ENCODE measurements at regions not wholly inside any gene's neighbourhood (a gene's known extent, or its start where the extent isn't known, plus 50 kb on each side); places are given as distances from the start of the nearest gene placed in this dataset.

DNA sequence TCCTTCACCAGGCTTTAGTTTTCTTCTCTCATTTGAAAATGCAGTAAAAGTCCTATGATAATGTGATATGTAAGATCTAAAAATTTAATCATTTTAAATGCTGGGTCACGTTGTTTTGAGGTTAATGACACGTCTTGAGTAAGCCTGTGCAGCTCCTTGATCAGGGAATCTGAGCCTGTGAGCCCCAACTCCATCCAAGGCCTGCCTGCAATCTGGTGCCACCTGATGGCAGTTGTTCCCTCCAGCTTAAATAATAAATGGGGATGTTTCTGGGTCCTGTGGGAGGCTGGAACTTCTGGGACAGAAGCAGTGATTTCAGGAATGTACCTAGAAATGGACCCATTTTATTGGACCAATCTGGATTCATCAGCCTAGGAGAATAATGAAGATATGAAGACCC, 455.4 kb upstream of the ADGRL3 start:
- Histone ChIP-seq H3K27me3 (no peaks in the 10 kb centered on the region), H3K4me1 (no peaks in the 10 kb centered on the region), H3K36me3 (no peaks in the 10 kb centered on the region), H3K27ac (replicated peaks in 1 of 4) (no peak overlapping the region), H3K9me3 (no peaks in the 10 kb centered on the region), H3K4me3 (no peak overlapping the region)
- intact Hi-C loops (cut with DNase I) = no loop called here
- no peak for DNase-seq (ENCODE audit: extremely low spot score)
- WGBS = 90% methylated on average over 2 of the region's 2 CpGs
- TF ChIP-seq POLR2AphosphoS5 (IDR thresholded peaks at IDR 0.05) = no peak
- no peak for TF ChIP-seq EP300 (IDR thresholded peaks at IDR 0.05)
- no peak for TF ChIP-seq POLR2A (IDR thresholded peaks at IDR 0.05; ENCODE audit: low read depth)
- no peak for TF ChIP-seq CTCF (IDR thresholded peaks at IDR 0.05)

DNA sequence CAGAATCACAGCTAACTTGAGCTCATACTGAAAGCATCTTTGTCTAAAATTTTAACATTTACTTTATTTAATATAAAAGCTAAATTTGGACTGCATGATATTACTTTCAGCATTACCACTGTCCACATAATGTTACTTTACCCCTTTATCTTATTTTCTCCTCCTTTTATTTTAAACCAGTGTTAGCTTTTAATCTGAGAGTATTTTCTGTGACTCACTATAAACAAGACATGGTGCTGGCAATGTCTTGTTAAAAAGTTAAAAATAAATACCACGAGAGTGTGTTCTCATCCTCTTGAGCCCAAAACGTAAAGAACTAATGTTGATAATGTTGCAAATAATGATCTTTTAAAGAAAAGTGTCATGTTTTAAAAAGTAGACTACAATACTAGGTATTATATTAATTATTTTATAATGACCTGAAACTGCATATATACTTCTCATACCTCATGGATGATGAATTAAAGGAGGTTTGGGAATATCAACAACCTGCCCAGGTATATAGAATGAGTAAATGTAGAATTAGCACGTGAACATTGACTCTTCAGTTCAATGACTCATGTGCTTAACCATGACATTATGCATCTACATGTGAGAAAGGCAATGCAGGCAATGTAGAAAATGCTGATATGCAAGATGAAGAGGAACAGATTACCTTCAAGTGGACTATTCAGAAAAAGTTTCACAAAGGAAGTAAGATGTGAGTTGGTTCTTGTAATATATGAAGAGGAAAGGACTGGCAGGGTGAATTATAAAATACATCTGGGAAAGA, 454.1 kb upstream of the ADGRL3 start:
- no peaks in the 10 kb centered on the region for H3K9me3 ChIP-seq
- H3K36me3 ChIP-seq = no peaks in the 10 kb centered on the region
- intact Hi-C loops (cut with DNase I) = no loop called here
- no peak overlapping the region for H3K4me3 ChIP-seq
- no peak for DNase-seq (ENCODE audit: extremely low spot score)
- H3K27ac ChIP-seq (replicated peaks in 1 of 4) = no peak overlapping the region
- no peaks in the 10 kb centered on the region for H3K4me1 ChIP-seq
- no peaks in the 10 kb centered on the region for H3K27me3 ChIP-seq
- no peak for TF ChIP-seq EP300 (IDR thresholded peaks at IDR 0.05)
- no peak for TF ChIP-seq POLR2A (IDR thresholded peaks at IDR 0.05; ENCODE audit: low read depth)
- no peak for TF ChIP-seq POLR2AphosphoS5 (IDR thresholded peaks at IDR 0.05)
- TF ChIP-seq CTCF (IDR thresholded peaks at IDR 0.05) = no peak
- WGBS = 47% methylated on average over 3 of the region's 3 CpGs

GRCh38 chr4:60750962-60751361, 449.2 kb upstream of the ADGRL3 start:
- TF ChIP-seq POLR2A (IDR thresholded peaks at IDR 0.05; ENCODE audit: low read depth) (no peak), EP300 (IDR thresholded peaks at IDR 0.05) (no peak), CTCF (IDR thresholded peaks at IDR 0.05) (no peak), POLR2AphosphoS5 (IDR thresholded peaks at IDR 0.05) (no peak)
- no peak overlapping the region for H3K27ac ChIP-seq (replicated peaks in 1 of 4)
- H3K4me3 ChIP-seq = no peak overlapping the region
- H3K9me3 ChIP-seq = no peaks in the 10 kb centered on the region
- H3K36me3 ChIP-seq = no peaks in the 10 kb centered on the region
- no peaks in the 10 kb centered on the region for H3K27me3 ChIP-seq
- WGBS = 94% methylated on average over 4 of the region's 4 CpGs
- no peaks in the 10 kb centered on the region for H3K4me1 ChIP-seq
- DNase-seq (ENCODE audit: extremely low spot score) = no peak
- intact Hi-C loops (cut with DNase I) = no loop called here

GRCh38 chr4:60757986-60758680, 442.0 kb upstream of the ADGRL3 start:
- TF ChIP-seq POLR2AphosphoS5 (IDR thresholded peaks at IDR 0.05) = no peak
- no peak for TF ChIP-seq CTCF (IDR thresholded peaks at IDR 0.05)
- TF ChIP-seq EP300 (IDR thresholded peaks at IDR 0.05) = no peak
- no peak for TF ChIP-seq POLR2A (IDR thresholded peaks at IDR 0.05; ENCODE audit: low read depth)
- peaks cover 0 to 11% (median 0%) of the 10 kb centered on the region in 4 donors for H3K9me3 ChIP-seq
- 57% methylated on average over 1 of the region's 1 CpG for WGBS
- H3K27me3 ChIP-seq = no peaks in the 10 kb centered on the region
- no peaks in the 10 kb centered on the region for H3K4me1 ChIP-seq
- no peaks in the 10 kb centered on the region for H3K36me3 ChIP-seq
- DNase-seq (ENCODE audit: extremely low spot score) = no peak
- intact Hi-C loops (cut with DNase I) = no loop called here
- no peak overlapping the region for H3K4me3 ChIP-seq
- no peak overlapping the region for H3K27ac ChIP-seq (replicated peaks in 1 of 4)
